NOMO-1 (cell line): ENCODE measurements at regions not wholly inside any gene's neighbourhood (a gene's known extent, or its start where the extent isn't known, plus 50 kb on each side); places are given as distances from the start of the nearest gene placed in this dataset.

Source experiments
- DNase-seq, 2 experiments: peaks; one replicate each; lab custom pipeline; 2025; ENCODE audit not compliant: unreplicated experiment in 2 of 2; lab: John Stamatoyannopoulos, UW

GRCh38 chr3:18888370-18888769 is 259.9 kb upstream of the KCNH8 start:
- DNase-seq: no peak

GRCh38 chr3:18886331-18886730 is 262.0 kb upstream of the KCNH8 start:
- no peak for DNase-seq

GRCh38 chr3:18885612-18886011 is 262.7 kb upstream of the KCNH8 start:
- DNase-seq: no peak

GRCh38 chr3:18883571-18883970 is 264.7 kb upstream of the KCNH8 start:
- peak; percentile 52 to 93 for DNase-seq

GRCh38 chr3:18880691-18881090 is 267.6 kb upstream of the KCNH8 start:
- no peak for DNase-seq

- DNase-seq: no peak
Measured at GRCh38 chr3:18872466-18872865, 275.8 kb upstream of the KCNH8 start.

GRCh38 chr3:18870642-18871041 is 277.7 kb upstream of the KCNH8 start:
- DNase-seq: no peak

- DNase-seq: no peak
Measured at GRCh38 chr3:18870074-18870640, 278.2 kb upstream of the KCNH8 start.

GRCh38 chr3:18868911-18869689 is 279.2 kb upstream of the KCNH8 start:
- no peak for DNase-seq

- no peak for DNase-seq
Measured at GRCh38 chr3:18866899-18867298, 281.4 kb upstream of the KCNH8 start.

GRCh38 chr3:18864933-18865731 is 283.2 kb upstream of the KCNH8 start:
- DNase-seq: no peak

GRCh38 chr3:18862077-18862476 is 286.2 kb upstream of the KCNH8 start:
- no peak for DNase-seq

- DNase-seq: no peak
Measured at GRCh38 chr3:18861137-18861536, 287.2 kb upstream of the KCNH8 start.

- no peak for DNase-seq
Measured at GRCh38 chr3:18853269-18853668, 295.0 kb upstream of the KCNH8 start.

- DNase-seq: peak in 1 of 2 experiments; percentile 17
Measured at GRCh38 chr3:18847583-18848197, 300.6 kb upstream of the KCNH8 start.

- no peak for DNase-seq
Measured at GRCh38 chr3:18843983-18844382, 304.3 kb upstream of the KCNH8 start.

- DNase-seq: no peak
Measured at GRCh38 chr3:18843188-18843587, 305.1 kb upstream of the KCNH8 start.

- no peak for DNase-seq
Measured at GRCh38 chr3:18841422-18842343, 306.6 kb upstream of the KCNH8 start.

- DNase-seq: no peak
Measured at GRCh38 chr3:18840535-18841137, 307.7 kb upstream of the KCNH8 start.

GRCh38 chr3:18838758-18839157 is 309.6 kb upstream of the KCNH8 start:
- no peak for DNase-seq
